ENCODE measurements at regions not wholly inside any gene's neighbourhood (a gene's known extent, or its start where the extent isn't known, plus 50 kb on each side); places are given as distances from the start of the nearest gene placed in this dataset.

GRCh38 chr10:78424723-78425122 is 391.1 kb downstream of the RPS24 start:
- DNase-seq (ENCODE audit: extremely low spot score), result no peak
- no peaks in the 10 kb centered on the region for H3K4me1 ChIP-seq (ENCODE audit: insufficient read depth)
- H3K27ac ChIP-seq (ENCODE audit: low read depth), result no peak overlapping the region
- no peak overlapping the region for H3K4me3 ChIP-seq (ENCODE audit: low read depth, low read length)
- H3K36me3 ChIP-seq (ENCODE audit: insufficient read depth), result no peaks in the 10 kb centered on the region
- WGBS, result 94% methylated on average over 1 of the region's 1 CpG

- H3K4me1 ChIP-seq (ENCODE audit: insufficient read depth), result no peaks in the 10 kb centered on the region
- H3K27ac ChIP-seq (ENCODE audit: low read depth), result no peak overlapping the region
- H3K4me3 ChIP-seq (ENCODE audit: low read depth, low read length), result no peak overlapping the region
- DNase-seq (ENCODE audit: extremely low spot score), result no peak
- 95% methylated on average over 3 of the region's 3 CpGs for WGBS
- no peaks in the 10 kb centered on the region for H3K36me3 ChIP-seq (ENCODE audit: insufficient read depth)
Measured at GRCh38 chr10:78426181-78426580, 392.5 kb downstream of the RPS24 start.

GRCh38 chr10:78427497-78428031 is 393.9 kb downstream of the RPS24 start:
- Histone ChIP-seq H3K36me3 (ENCODE audit: insufficient read depth) (no peaks in the 10 kb centered on the region), H3K4me3 (ENCODE audit: low read depth, low read length) (no peak overlapping the region), H3K27ac (ENCODE audit: low read depth) (no peak overlapping the region), H3K4me1 (ENCODE audit: insufficient read depth) (no peaks in the 10 kb centered on the region)
- 83% methylated on average over 2 of the region's 2 CpGs for WGBS
- no peak for DNase-seq (ENCODE audit: extremely low spot score)

- 94% methylated on average over 2 of the region's 2 CpGs for WGBS
- H3K4me1 ChIP-seq (ENCODE audit: insufficient read depth), result no peaks in the 10 kb centered on the region
- no peak overlapping the region for H3K4me3 ChIP-seq (ENCODE audit: low read depth, low read length)
- H3K27ac ChIP-seq (ENCODE audit: low read depth), result no peak overlapping the region
- DNase-seq (ENCODE audit: extremely low spot score), result no peak
- no peaks in the 10 kb centered on the region for H3K36me3 ChIP-seq (ENCODE audit: insufficient read depth)
Measured at GRCh38 chr10:78428579-78428978, 394.9 kb downstream of the RPS24 start.

GRCh38 chr10:78429984-78430383 is 396.3 kb downstream of the RPS24 start:
- no peak overlapping the region for H3K27ac ChIP-seq (ENCODE audit: low read depth)
- no peaks in the 10 kb centered on the region for H3K36me3 ChIP-seq (ENCODE audit: insufficient read depth)
- DNase-seq (ENCODE audit: extremely low spot score), result no peak
- no peak overlapping the region for H3K4me3 ChIP-seq (ENCODE audit: low read depth, low read length)
- no peaks in the 10 kb centered on the region for H3K4me1 ChIP-seq (ENCODE audit: insufficient read depth)
- WGBS, result 88% methylated on average over 3 of the region's 3 CpGs

- H3K4me1 ChIP-seq (ENCODE audit: insufficient read depth), result no peaks in the 10 kb centered on the region
- no peak overlapping the region for H3K4me3 ChIP-seq (ENCODE audit: low read depth, low read length)
- no peak for DNase-seq (ENCODE audit: extremely low spot score)
- H3K36me3 ChIP-seq (ENCODE audit: insufficient read depth), result no peaks in the 10 kb centered on the region
- H3K27ac ChIP-seq (ENCODE audit: low read depth), result no peak overlapping the region
- WGBS, result 74% methylated on average over 2 of the region's 2 CpGs
Measured at GRCh38 chr10:78432583-78432982, 398.9 kb downstream of the RPS24 start.

- H3K27ac ChIP-seq (ENCODE audit: low read depth), result no peak overlapping the region
- DNase-seq (ENCODE audit: extremely low spot score), result no peak
Measured at GRCh38 chr10:78433076-78433595, 399.5 kb downstream of the RPS24 start.

GRCh38 chr10:78433766-78434535 is 400.3 kb downstream of the RPS24 start:
- DNase-seq (ENCODE audit: extremely low spot score), result no peak
- Histone ChIP-seq H3K4me1 (ENCODE audit: insufficient read depth) (no peaks in the 10 kb centered on the region), H3K36me3 (ENCODE audit: insufficient read depth) (no peaks in the 10 kb centered on the region), H3K4me3 (ENCODE audit: low read depth, low read length) (no peak overlapping the region), H3K27ac (ENCODE audit: low read depth) (no peak overlapping the region)
- WGBS, result 64% methylated on average over 11 of the region's 11 CpGs

More at GRCh38 chr10:78433076-78433595, 399.5 kb downstream of the RPS24 start:
- no peak overlapping the region for H3K4me3 ChIP-seq (ENCODE audit: low read depth, low read length)
- 56% methylated on average over 5 of the region's 5 CpGs for WGBS
- H3K4me1 ChIP-seq (ENCODE audit: insufficient read depth), result no peaks in the 10 kb centered on the region
- H3K36me3 ChIP-seq (ENCODE audit: insufficient read depth), result no peaks in the 10 kb centered on the region

- 80% methylated on average over 8 of the region's 8 CpGs for WGBS
- no peaks in the 10 kb centered on the region for H3K4me1 ChIP-seq (ENCODE audit: insufficient read depth)
- no peak for DNase-seq (ENCODE audit: extremely low spot score)
- no peak overlapping the region for H3K27ac ChIP-seq (ENCODE audit: low read depth)
- no peak overlapping the region for H3K4me3 ChIP-seq (ENCODE audit: low read depth, low read length)
- no peaks in the 10 kb centered on the region for H3K36me3 ChIP-seq (ENCODE audit: insufficient read depth)
Measured at GRCh38 chr10:78434886-78435285, 401.2 kb downstream of the RPS24 start.

GRCh38 chr10:78435484-78436221 is 402.0 kb downstream of the RPS24 start:
- DNase-seq (ENCODE audit: extremely low spot score), result no peak
- Histone ChIP-seq H3K36me3 (ENCODE audit: insufficient read depth) (no peaks in the 10 kb centered on the region), H3K27ac (ENCODE audit: low read depth) (no peak overlapping the region), H3K4me1 (ENCODE audit: insufficient read depth) (no peaks in the 10 kb centered on the region), H3K4me3 (ENCODE audit: low read depth, low read length) (no peak overlapping the region)
- WGBS, result 62% methylated on average over 10 of the region's 10 CpGs

- Histone ChIP-seq H3K27ac (ENCODE audit: low read depth) (no peak overlapping the region), H3K4me3 (ENCODE audit: low read depth, low read length) (no peak overlapping the region), H3K36me3 (ENCODE audit: insufficient read depth) (no peaks in the 10 kb centered on the region), H3K4me1 (ENCODE audit: insufficient read depth) (no peaks in the 10 kb centered on the region)
- DNase-seq (ENCODE audit: extremely low spot score), result no peak
- WGBS, result 47% methylated on average over 6 of the region's 6 CpGs
Measured at GRCh38 chr10:78436222-78436573, 402.5 kb downstream of the RPS24 start.

- H3K27ac ChIP-seq (ENCODE audit: low read depth), result no peak overlapping the region
- WGBS, result 55% methylated on average over 8 of the region's 8 CpGs
- no peaks in the 10 kb centered on the region for H3K36me3 ChIP-seq (ENCODE audit: insufficient read depth)
- H3K4me3 ChIP-seq (ENCODE audit: low read depth, low read length), result no peak overlapping the region
- no peaks in the 10 kb centered on the region for H3K4me1 ChIP-seq (ENCODE audit: insufficient read depth)
- DNase-seq (ENCODE audit: extremely low spot score), result no peak
Measured at GRCh38 chr10:78436706-78437406, 403.2 kb downstream of the RPS24 start.

GRCh38 chr10:78437407-78437768 is 403.7 kb downstream of the RPS24 start:
- H3K27ac ChIP-seq (ENCODE audit: low read depth), result no peak overlapping the region

More at GRCh38 chr10:78437407-78437768, 403.7 kb downstream of the RPS24 start:
- Histone ChIP-seq H3K36me3 (ENCODE audit: insufficient read depth) (no peaks in the 10 kb centered on the region), H3K4me3 (ENCODE audit: low read depth, low read length) (no peak overlapping the region), H3K4me1 (ENCODE audit: insufficient read depth) (no peaks in the 10 kb centered on the region)
- 90% methylated on average over 5 of the region's 5 CpGs for WGBS
- no peak for DNase-seq (ENCODE audit: extremely low spot score)
